HG03064 (cell line): ENCODE measurements at regions not wholly inside any gene's neighbourhood (a gene's known extent, or its start where the extent isn't known, plus 50 kb on each side); places are given as distances from the start of the nearest gene placed in this dataset.

Experiments
- ATAC-seq: cut with Tn5 transposase; IDR thresholded peaks from one replicate; pipeline ENCODE4 v1.9.1; 2021; ENCODE audit warnings: low read depth; ENCODE audit not compliant: unreplicated experiment

DNA sequence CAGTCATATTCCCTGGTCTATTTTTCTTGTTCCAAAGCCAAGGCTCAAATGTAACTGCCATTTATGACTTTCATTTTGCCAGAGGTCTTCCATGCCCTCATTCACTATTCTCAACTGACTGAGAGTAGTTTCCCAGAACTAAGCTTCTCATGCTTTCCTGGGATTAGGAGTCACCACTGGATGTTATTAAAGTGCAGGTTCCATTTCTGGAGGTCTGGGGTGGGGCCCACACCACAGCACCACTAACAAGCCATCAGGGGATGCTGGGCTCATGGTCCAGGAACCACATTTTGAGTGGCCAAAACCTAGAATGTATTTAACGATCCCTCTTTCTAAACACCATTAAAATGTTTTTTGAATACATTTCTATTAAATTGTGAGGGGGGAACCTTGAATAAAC lies 677.6 kb downstream of the SEMA5A start:
- no peak for ATAC-seq

DNA sequence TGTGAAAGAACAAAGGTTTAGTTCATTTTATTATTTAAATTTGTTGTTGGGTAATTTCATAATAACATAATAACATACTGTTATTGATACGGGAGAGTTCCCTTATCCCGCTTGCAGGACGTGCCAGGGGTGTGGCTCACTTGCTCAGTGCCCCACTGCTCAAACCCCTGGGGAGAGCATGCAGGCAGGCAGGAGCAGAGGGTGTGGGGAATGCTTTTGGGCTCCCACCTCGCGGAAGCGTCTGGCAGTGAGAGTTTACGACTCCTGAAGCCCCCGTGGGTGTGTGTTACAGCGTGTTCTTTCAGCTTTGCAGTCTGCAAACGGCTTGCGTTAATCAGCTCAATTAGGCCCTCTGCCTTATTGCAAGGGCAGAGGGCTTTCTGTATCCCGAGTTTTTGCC lies 675.9 kb downstream of the SEMA5A start:
- no peak for ATAC-seq

DNA sequence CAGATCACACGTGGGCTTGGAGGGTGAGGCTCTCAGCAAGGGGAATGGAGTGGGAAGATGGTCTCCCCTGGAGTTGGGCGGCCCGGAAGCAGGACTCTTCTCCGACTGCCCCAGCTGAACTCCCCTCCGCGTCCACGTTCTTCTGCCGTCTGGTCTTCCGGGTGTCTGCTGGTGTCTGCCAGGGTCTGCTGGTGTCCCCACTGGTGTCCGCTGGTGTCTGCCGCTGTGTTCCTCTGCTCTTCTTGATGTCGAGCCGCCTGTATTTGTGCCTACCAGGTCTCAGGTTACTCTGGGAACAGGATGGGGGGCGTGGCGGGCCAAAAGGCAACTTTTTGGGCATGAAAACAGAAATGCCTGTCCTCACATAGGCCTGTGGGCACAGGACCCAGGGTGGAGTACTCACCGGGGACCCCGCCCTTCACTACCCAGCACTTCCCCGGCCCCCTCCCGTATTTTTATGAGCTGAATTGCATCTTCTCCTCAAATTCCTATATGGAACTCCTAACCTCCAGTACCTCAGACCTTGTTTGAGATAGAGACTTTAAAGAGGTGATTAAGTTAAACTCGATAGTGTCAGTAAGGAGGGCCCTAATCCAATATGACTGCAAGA lies 675.4 kb downstream of the SEMA5A start:
- no peak for ATAC-seq

DNA sequence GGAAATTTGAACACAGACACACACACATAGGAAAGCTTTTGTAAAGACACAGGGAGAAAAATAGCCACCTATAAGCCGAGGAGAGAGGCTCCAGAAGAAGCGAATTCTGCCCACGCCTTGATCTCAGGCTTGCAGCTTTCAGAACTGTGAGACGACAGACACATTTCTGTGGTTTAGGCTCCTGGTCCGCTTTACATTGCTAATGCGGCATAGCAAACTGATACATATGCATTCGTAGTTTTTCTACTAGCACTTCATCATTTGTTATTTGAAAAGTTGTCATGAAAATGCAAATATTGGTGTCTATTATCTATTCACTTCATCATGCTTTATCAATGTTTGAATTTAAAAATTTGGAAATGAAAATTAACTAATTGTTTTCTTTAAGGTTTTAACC lies 674.9 kb downstream of the SEMA5A start:
- no peak for ATAC-seq

DNA sequence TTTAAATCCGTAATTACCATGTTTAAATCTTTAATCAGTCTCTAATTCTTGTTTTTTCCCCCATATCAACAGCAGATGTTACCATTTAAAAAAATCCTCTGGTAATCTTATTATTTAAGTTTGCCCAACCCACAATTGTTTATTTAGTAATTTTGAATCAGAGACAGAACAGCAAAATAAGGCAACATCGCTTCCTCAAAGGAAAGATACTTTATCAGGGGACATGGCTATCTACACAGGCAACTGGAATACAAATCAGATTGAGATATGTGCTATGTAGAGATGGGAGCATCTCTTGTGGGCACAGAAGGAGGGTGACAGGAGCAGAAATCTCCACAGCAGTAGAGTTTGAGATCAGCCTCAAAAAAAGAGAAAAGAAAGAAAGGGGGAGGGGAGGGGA lies 674.4 kb downstream of the SEMA5A start:
- no peak for ATAC-seq

DNA sequence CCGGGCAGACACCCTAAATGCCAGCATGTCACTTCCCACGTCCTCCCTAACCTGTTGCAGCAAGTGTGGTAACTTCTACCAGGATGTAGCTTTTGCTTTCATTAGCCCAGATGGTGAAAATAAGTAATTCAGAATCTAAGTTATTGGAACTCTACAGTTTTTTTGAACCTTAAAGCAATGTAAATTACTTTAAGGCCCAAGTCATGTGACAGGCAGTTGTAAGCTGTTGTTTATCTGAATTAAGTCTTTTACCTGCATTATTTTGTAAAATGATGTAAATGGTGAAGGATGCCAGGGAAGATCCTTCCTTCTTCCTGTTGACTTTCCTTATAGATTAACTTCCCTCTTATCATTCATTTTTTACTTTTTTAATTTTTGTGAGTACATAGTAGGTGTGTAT lies 670.2 kb downstream of the SEMA5A start:
- ATAC-seq = no peak

DNA sequence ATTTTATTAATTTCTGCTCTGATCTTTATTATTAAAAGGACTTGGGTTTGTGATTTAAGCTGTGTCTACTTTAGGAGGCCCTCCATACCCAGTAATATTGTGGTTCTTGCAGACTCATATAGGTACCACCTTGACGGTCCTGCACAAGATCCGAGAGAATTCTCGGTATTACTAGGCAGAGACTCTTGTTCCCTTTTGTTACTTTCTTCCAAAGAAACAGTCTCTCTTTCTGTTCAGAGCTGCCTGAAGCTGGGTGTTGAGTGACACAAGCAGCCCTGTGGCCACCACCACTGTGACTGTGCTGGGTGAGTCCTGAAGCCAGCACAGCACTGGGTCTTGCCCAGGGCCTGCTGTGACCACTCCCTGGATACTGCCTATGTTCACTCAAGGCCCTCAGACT lies 666.6 kb downstream of the SEMA5A start:
- ATAC-seq = no peak

DNA sequence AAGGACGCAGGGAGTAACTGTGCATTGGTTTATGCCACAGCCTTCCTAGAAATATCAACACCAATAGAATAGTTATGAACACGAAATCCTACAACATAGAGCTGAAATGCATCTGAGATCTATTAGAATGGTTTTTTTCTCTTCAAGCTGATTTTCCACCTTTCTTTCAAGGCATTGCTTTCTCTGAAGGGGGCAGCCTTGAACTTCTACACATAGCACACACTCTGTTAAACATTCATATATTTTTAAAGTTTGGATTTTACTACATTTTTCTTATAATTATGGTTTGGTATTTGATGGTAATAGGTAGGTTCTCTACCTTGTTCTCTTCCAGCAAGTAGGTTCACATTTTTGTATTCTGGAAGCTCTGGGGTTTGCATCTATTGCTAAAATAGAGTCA lies 661.8 kb downstream of the SEMA5A start:
- no peak for ATAC-seq

DNA sequence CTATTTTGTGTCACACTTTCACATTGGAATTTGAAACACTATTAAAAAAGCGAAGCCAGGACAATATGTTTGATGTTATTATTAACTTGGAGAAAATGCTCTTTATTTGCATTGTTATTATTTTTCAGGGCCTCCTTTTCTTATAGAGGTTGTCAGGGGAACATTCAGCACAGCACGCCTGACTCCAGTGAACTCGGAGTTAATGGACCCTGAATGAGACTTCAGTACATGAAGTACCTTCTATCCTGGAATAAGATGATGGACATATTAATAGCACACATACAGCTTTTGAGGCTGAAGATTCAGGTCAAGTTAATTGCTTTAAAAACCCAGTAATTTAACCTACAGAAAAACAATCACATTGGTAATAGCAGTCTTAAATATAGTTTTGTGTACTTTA lies 652.9 kb downstream of the SEMA5A start:
- ATAC-seq = no peak

DNA sequence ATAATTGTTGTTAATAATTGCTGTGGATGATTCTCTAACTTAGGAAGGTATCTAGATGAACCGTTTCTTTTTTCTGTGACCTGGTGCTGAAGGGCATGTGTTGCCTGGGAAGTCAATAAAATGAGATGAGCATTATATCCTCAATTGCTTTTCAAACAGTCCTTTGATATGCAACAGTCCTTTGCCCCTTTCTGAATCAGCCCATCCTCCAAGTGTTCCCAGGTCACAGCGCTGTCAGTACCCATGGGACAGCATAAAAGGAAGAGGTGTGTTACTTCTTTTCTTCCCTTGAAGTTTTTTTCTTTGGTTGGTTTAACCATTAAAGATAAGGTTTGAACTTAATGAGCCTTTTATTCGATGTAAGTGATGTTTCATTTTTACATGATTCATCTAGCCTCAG lies 651.8 kb downstream of the SEMA5A start:
- no peak for ATAC-seq

DNA sequence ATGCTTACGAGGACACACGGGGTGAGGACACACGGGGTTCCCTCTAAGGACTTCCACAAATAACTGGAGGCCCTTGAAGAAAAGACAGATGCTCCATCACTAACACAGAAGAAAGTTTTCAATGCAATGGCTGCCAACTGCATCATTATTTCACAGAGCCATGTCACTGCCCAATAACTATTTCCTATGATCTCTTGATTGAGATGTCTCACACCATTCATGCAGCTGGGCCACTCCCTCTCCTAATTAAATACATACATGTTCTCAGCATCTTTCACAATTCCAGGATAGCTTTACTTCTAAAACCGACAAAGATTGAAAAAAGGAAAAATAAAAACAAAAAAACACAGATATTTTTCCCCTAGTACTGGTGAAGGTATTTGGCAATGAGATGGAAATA lies 650.8 kb downstream of the SEMA5A start:
- no peak for ATAC-seq

DNA sequence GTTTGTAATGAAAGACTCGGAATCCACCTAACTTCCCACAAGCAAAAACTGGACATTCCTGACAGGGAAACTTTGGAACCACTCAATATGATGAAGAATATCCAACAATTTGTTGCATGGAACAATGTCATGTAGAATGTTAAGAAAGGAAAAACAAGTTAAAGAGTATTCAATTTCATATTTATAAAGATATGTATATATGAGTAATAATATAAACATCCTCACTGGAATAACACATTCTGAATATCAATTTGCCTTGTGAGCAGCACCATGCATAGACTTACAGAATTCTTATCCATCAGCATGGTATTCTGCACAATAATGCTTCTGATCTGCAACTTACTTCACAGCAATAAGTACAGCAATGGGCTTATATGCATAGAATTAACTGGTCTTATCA lies 650.3 kb downstream of the SEMA5A start:
- no peak for ATAC-seq

DNA sequence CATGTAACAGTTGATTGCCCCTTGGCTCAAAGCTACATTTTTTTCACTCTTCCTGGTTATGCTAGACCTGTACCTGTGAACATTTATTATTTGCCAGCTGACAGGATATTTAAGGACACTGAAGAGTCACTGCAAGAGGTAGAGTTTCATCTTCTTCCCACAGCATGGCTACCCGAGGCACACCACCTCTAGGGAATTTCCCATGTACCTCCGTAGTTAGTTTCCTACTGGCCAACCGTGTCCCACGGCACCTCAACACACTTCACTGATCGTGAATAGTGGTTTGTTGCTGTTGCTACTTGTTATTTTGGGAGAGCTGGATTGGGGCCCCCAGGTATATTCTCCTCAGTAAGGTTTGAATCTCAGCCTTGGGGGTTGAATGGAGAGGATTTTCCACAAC lies 648.6 kb downstream of the SEMA5A start:
- no peak for ATAC-seq

DNA sequence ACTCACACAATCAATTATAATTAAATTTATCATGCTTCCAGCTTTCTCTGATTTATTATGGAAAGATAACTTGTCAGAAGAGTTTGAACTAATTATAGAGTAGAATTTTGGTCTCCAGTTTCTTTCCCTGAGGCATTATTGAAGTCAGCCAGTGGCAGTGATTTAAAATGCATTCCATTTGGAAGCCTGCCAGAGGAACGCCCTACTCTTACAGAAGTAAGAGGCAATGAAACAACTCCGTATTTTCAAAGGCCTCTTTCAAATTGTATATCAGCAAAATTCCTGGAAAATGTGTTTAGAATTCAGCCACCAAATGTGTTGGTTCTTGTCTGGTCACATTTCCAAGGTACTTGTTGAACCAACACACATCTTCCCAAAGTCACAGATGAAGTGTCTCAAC lies 640.9 kb downstream of the SEMA5A start:
- no peak for ATAC-seq

DNA sequence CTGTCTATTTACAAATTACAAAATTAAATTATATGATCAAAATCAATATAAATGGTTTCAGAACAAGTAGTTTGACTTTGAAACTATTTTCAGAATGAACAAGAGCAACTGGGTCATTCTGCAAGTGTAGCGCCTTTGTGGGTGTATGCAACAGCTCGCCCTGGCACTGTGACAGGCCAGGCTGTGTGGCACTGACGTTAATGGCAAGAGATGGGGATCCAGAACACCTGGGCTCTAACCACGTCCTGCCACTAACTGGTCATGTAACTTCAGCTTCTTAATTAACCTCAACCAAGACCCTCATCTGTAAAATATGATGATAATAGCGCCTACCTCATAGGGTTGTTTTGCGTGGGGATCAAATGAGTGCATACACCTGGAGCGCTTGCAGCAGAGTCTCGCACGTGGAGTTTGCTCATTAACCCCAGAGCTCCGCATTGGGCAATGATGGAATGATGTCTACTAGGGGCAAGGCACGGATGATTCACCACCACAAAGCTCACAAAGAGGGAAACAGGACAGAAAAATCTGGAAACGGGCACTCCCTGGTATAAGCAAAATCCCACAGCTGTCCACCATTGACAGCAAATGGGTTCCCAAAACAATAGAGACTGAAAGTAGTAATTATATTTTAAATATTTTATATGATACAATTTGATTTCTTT lies 639.4 kb downstream of the SEMA5A start:
- no peak for ATAC-seq

DNA sequence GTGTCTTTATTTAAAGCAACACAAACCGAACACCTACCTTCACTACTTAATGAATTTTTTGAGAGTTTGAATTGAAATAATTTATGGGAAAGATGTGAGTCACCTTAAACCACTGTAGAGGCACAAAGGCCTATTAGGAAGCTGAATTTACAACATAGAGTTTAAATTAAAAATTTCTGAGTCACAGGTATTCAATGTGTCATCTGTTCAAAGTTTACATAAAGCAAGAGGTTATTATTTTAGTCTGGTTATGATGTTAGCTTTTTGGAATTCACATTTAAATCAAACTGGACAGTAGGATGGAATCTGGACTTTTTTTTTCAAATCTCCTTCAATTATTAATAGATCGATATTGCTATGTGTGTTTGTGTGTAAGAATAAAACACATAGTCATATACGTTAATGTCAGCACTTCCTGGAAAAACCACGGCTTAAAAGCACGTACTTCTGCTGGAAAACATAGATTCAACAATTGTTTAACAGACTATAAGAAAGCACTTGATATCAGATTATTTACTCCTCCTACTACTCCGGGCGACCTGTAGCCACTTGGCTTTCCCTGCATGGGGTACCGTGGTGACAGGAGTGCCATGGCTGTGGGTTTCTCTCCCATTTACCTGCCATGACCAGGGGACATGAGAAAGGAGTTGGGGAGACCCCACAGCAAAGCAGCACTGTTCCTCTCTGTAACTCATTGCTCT lies 638.6 kb downstream of the SEMA5A start:
- no peak for ATAC-seq

DNA sequence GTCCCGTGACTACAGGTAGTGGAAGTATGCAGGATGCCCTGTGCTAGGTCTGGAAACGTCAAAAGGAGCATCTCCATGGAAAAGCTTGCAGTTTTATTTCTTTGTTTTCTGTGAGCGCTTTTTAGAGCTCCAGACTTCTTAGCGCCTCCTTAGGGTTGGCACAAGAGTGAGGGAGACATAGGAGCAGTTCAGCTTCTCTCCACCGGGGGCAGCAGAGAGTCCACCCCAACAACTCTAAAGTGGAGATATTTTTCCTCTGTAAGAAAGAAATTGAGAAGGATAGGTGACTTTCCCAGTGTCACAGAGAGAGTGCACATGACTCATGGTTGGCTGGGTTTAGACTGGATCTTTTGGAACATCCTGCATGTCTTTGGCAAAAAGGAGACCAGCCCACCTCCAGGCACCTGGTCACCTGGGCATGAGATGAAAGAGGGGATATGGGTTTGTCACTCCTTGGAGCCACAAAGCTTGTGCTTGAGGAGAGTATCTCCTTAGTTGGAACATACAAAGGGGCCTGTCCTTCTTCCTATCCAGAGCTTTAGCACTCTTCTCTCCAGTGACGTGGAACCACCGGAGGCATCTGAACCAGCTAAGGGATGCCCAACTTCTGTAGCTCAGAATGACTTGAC lies 637.7 kb downstream of the SEMA5A start:
- no peak for ATAC-seq

DNA sequence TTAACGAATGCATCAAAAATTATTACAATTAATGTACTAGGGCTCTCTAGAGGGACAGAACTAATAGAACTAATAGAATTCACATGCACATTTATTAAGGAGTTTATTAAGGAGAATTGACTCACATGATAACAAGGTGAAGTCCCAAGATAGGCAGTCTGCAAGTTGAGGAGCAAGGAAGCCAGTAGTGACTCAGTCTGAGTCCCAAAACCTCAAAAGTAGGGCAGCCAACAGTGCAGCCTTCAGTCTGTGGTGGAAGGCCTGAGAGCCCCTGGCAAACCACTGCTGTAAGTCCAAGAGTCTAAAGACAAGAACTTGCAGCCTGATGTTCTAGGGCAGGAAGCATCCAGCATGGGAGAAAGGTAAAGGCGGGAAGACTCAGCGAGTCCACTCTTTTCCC lies 633.8 kb downstream of the SEMA5A start:
- ATAC-seq = no peak

DNA sequence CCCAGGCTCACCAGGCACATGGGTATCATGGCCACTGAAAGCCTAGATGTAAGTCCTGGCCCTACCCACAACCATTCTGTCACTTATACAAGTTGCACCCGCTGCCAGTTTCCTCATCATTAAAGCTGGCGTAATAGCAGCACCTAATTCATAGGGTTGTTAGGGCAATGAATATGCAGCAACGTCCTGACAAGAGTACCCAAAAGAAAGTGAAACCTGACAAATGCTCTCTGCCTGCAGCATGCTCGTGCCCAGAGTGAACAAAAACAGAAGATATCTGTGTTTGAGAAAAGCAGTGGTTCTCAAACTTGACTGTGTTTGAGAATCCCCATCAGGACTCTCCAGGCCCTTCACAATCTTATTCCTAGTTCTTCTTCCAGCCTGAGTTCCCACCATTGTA lies 632.4 kb downstream of the SEMA5A start:
- ATAC-seq = no peak

DNA sequence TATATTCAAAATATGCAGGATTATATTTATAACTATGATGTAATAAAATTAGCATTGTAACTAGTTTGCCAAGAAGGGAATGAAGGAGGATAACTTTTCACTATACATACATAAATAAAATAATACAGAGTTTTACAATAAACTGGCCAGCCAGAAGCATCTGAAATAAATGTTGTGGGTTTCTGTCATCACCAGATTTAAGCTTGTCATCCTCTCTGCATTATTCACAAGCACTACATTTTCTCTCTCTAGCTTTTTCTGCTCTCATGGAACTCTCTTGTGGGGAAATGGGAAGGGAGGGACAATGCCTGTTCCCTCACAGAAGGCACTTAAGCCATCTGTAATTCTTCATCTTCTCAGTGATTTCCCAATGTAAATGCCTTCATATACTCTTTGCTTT lies 626.8 kb downstream of the SEMA5A start:
- no peak for ATAC-seq

DNA sequence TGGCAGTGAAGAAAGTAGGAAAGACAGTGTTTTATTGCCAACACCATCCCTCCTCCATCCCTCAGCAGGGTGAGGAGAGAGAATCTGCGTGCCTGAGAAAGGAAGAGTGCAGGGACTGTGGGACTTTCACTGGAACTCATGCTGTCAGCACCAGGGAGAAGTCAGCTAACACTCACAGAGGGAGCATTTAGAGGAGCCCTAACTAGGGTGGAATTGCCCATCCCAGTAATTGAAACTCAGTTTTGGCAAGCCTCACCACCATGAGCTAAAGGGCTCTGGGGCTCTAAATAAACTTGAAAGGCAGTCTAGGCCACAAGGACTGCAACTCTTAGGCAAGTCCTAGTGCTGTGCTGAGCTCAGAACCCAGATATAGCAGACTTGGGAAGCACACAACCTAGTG lies 622.3 kb downstream of the SEMA5A start:
- ATAC-seq = no peak
